Astrocyte (in vitro differentiated cells and primary cell): ENCODE measurements at regions not wholly inside any gene's neighbourhood (a gene's known extent, or its start where the extent isn't known, plus 50 kb on each side); places are given as distances from the start of the nearest gene placed in this dataset.

Source experiments
- DNase-seq: peaks from one replicate; pipeline ENCODE4 v3.0.0-alpha.2; 2010; ENCODE audit warnings: low read depth
- FAIRE-seq: peaks from 2 replicates; lab custom pipeline; 2011; peaks lifted over from hg19 to GRCh38; lab: Jason Lieb, UNC
- H2AFZ ChIP-seq: 2 replicates; pipeline ENCODE4 v1.6.0; 2012; ENCODE audit warnings: low read depth, low read length, inconsistent platforms
- H3K27ac ChIP-seq: 2 replicates; pipeline ENCODE4 v1.5.1; 2011; ENCODE audit warnings: low read depth, low read length, inconsistent platforms
- H3K27me3 ChIP-seq: 2 replicates; pipeline ENCODE4 v1.6.0; 2011; ENCODE audit warnings: low read length, inconsistent platforms; ENCODE audit not compliant: insufficient read depth
- H3K36me3 ChIP-seq: 2 replicates; pipeline ENCODE4 v1.5.1; 2011; ENCODE audit warnings: low read length, inconsistent platforms; ENCODE audit not compliant: insufficient read depth
- H3K4me1 ChIP-seq: 2 replicates; pipeline ENCODE4 v1.5.1; 2011; ENCODE audit warnings: low read length, inconsistent platforms; ENCODE audit not compliant: insufficient read depth
- H3K4me2 ChIP-seq: 2 replicates; pipeline ENCODE4 v1.6.0; 2012; ENCODE audit warnings: low read length, inconsistent platforms
- H3K4me3 ChIP-seq: 2 replicates; pipeline ENCODE4 v1.5.1; 2011; ENCODE audit warnings: low read depth, mild to moderate bottlenecking, low read length, inconsistent platforms; ENCODE audit not compliant: insufficient read depth
- H3K79me2 ChIP-seq: 2 replicates; pipeline ENCODE4 v1.6.0; 2012; ENCODE audit warnings: mild to moderate bottlenecking, low read length, inconsistent platforms; ENCODE audit not compliant: insufficient read depth
- H3K9ac ChIP-seq: 2 replicates; pipeline ENCODE4 v1.6.0; 2012; ENCODE audit warnings: mild to moderate bottlenecking, low read length, inconsistent platforms
- H3K9me3 ChIP-seq: 2 replicates; pipeline ENCODE4 v1.5.1; 2012; ENCODE audit warnings: low read depth, mild to moderate bottlenecking, low read length, inconsistent platforms; ENCODE audit not compliant: insufficient read depth
- H4K20me1 ChIP-seq: 2 replicates; pipeline ENCODE4 v1.6.0; 2012; ENCODE audit warnings: low read length, inconsistent platforms; ENCODE audit not compliant: insufficient read depth
- H3K27ac Mint-ChIP-seq: one replicate; pipeline ENCODE4 v1.8.0; 2021; ENCODE audit warnings: mild to moderate bottlenecking, mixed read lengths; ENCODE audit not compliant: unreplicated experiment
- H3K27me3 Mint-ChIP-seq: one replicate; pipeline ENCODE4 v1.8.0; 2021; ENCODE audit warnings: low read depth, mixed read lengths; ENCODE audit not compliant: unreplicated experiment
- H3K36me3 Mint-ChIP-seq: one replicate; pipeline ENCODE4 v1.8.0; 2021; ENCODE audit warnings: low read depth, mixed read lengths; ENCODE audit not compliant: unreplicated experiment
- H3K4me1 Mint-ChIP-seq: one replicate; pipeline ENCODE4 v1.8.0; 2021; ENCODE audit warnings: low read depth, mixed read lengths; ENCODE audit not compliant: unreplicated experiment
- H3K4me3 Mint-ChIP-seq: one replicate; pipeline ENCODE4 v1.8.0; 2021; ENCODE audit warnings: mild to moderate bottlenecking, moderate library complexity, mixed read lengths; ENCODE audit not compliant: unreplicated experiment
- H3K9me3 Mint-ChIP-seq: one replicate; pipeline ENCODE4 v1.8.0; 2021; ENCODE audit warnings: mild to moderate bottlenecking, mixed read lengths; ENCODE audit not compliant: unreplicated experiment
- EZH2 ChIP-seq: IDR thresholded peaks from 2 replicates; pipeline ENCODE4 v1.6.1; 2012; ENCODE audit warnings: mild to moderate bottlenecking, low read length, inconsistent platforms; ENCODE audit not compliant: insufficient read depth
- TF ChIP-seq, protein P1 (sequence below): IDR thresholded peaks from 2 replicates; pipeline ENCODE4 v1.5.1; 2011; ENCODE audit warnings: low read depth, mild to moderate bottlenecking, inconsistent platforms, low read length, moderate library complexity; ENCODE audit not compliant: insufficient read depth

DNA sequence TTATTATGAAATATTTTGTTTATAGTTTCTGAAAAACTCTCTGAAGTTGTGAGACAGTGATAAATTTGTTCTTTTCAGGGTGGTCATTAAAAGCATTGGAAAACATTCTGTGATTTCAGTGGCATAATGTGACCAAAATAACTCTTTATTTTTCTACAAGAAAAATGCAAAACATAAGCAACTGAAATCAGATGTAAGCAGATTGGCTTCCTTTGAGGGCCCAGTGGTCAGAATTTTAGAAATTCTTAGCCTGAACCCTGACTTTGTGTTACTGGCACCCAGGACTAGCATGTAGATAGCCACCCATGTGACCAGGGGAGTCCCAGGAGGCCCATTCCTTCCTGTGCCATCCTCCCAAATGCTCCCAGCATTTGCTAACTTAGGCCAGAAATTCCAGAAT lies 145.6 kb upstream of the SLC38A2 start:
- no peak overlapping the region for H3K4me2 ChIP-seq
- H2AFZ ChIP-seq, result no peak overlapping the region
- H3K4me3 ChIP-seq, result no peak overlapping the region
- H3K4me3 Mint-ChIP-seq, result no peak overlapping the region
- H3K27ac ChIP-seq, result no peak overlapping the region
- H3K27me3 Mint-ChIP-seq, result no peaks in the 10 kb centered on the region
- peaks cover 3% of the 10 kb centered on the region for H3K9me3 ChIP-seq
- H3K36me3 ChIP-seq, result no peaks in the 10 kb centered on the region
- no peaks in the 10 kb centered on the region for H4K20me1 ChIP-seq
- H3K4me1 ChIP-seq, result peaks cover 7% of the 10 kb centered on the region
- TF ChIP-seq, protein P1, sequence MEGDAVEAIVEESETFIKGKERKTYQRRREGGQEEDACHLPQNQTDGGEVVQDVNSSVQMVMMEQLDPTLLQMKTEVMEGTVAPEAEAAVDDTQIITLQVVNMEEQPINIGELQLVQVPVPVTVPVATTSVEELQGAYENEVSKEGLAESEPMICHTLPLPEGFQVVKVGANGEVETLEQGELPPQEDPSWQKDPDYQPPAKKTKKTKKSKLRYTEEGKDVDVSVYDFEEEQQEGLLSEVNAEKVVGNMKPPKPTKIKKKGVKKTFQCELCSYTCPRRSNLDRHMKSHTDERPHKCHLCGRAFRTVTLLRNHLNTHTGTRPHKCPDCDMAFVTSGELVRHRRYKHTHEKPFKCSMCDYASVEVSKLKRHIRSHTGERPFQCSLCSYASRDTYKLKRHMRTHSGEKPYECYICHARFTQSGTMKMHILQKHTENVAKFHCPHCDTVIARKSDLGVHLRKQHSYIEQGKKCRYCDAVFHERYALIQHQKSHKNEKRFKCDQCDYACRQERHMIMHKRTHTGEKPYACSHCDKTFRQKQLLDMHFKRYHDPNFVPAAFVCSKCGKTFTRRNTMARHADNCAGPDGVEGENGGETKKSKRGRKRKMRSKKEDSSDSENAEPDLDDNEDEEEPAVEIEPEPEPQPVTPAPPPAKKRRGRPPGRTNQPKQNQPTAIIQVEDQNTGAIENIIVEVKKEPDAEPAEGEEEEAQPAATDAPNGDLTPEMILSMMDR, result no peak
- no peak for TF ChIP-seq EZH2
- peaks cover 7% of the 10 kb centered on the region for H3K36me3 Mint-ChIP-seq
- no peak overlapping the region for H3K9ac ChIP-seq
- H3K27ac Mint-ChIP-seq, result no peak overlapping the region
- FAIRE-seq (no peak), DNase-seq (no peak)
- H3K79me2 ChIP-seq, result no peaks in the 10 kb centered on the region
- H3K4me1 Mint-ChIP-seq, result peaks cover 17% of the 10 kb centered on the region
- peaks cover 13% of the 10 kb centered on the region for H3K9me3 Mint-ChIP-seq
- H3K27me3 ChIP-seq, result no peaks in the 10 kb centered on the region

DNA sequence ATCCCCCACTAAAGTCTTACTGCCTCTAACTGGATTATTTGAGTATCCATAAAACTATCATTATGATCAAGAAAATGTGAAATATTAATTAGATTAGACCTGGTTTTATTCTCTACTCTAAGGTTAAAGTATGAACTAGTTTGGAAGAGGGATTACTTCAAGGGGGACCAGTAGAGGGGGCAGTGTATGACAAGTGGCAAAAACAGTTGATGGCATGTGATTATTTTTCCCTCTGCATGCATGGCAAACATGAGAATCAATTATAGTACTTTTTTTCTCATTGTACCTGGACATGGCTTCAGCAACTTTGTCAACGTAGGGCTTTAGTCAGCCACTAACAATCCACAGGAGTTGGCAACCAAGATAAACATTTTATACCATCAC lies 145.0 kb upstream of the SLC38A2 start:
- H3K4me1 ChIP-seq, result peaks cover 5% of the 10 kb centered on the region
- H3K9me3 ChIP-seq, result peaks cover 3% of the 10 kb centered on the region
- TF ChIP-seq, protein P1, result no peak
- no peak for TF ChIP-seq EZH2
- no peak for DNase-seq
- no peaks in the 10 kb centered on the region for H3K36me3 ChIP-seq
- no peak overlapping the region for H3K4me2 ChIP-seq
- Mint-ChIP-seq H3K9me3 (peaks cover 13% of the 10 kb centered on the region), H3K36me3 (peaks cover 7% of the 10 kb centered on the region), H3K27ac (no peak overlapping the region), H3K4me1 (peaks cover 14% of the 10 kb centered on the region), H3K4me3 (no peak overlapping the region), H3K27me3 (no peaks in the 10 kb centered on the region)
- H2AFZ ChIP-seq, result no peak overlapping the region
- H4K20me1 ChIP-seq, result no peaks in the 10 kb centered on the region
- no peak overlapping the region for H3K4me3 ChIP-seq
- no peak for FAIRE-seq
- H3K27me3 ChIP-seq, result no peaks in the 10 kb centered on the region
- H3K9ac ChIP-seq, result no peak overlapping the region
- no peak overlapping the region for H3K27ac ChIP-seq
- no peaks in the 10 kb centered on the region for H3K79me2 ChIP-seq

DNA sequence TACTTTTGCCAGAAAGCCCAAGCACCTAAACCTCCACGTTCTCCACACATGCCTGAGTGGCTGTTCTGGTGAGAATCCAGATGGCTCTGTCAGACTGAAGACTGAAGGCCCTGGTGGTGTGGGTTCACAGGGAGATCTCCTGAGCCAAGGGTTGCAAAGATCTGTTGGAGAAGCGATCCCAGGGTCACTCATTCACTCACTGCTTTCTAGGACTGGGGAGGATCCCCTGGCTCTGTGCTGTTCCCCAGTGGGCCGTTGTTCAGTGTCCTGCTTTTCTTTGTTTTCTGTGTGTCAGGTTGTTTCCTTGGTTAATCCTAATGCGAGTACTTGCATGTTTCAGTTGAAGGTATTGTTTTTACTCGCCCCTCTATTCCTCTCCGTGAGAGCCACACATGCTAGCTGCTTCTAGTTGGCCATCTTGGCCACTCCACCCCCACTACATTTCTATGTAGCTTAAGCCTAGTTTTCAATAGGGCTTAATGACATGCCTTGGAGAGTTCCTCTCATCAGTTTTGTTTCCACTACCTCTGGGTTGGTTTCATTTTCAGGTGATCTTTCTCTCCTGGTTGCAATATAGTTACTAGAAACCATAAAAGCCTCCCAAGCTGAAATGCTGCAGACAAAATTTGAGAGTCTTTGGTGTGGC lies 144.5 kb upstream of the SLC38A2 start:
- H3K4me1 Mint-ChIP-seq, result peaks cover 9% of the 10 kb centered on the region
- Histone ChIP-seq H4K20me1 (no peaks in the 10 kb centered on the region), H3K79me2 (no peaks in the 10 kb centered on the region), H3K9me3 (peaks cover 3% of the 10 kb centered on the region), H3K4me2 (no peak overlapping the region), H3K36me3 (no peaks in the 10 kb centered on the region), H3K27ac (no peak overlapping the region), H3K27me3 (no peaks in the 10 kb centered on the region), H3K4me3 (no peak overlapping the region), H3K9ac (no peak overlapping the region), H2AFZ (no peak overlapping the region), H3K4me1 (peaks cover 3% of the 10 kb centered on the region)
- no peak overlapping the region for H3K27ac Mint-ChIP-seq
- FAIRE-seq, result no peak
- peaks cover 13% of the 10 kb centered on the region for H3K9me3 Mint-ChIP-seq
- no peak for DNase-seq
- peaks cover 7% of the 10 kb centered on the region for H3K36me3 Mint-ChIP-seq
- no peaks in the 10 kb centered on the region for H3K27me3 Mint-ChIP-seq
- TF ChIP-seq, protein P1, result no peak
- TF ChIP-seq EZH2, result no peak
- H3K4me3 Mint-ChIP-seq, result no peak overlapping the region
